ENCODE measurements at regions not wholly inside any gene's neighbourhood (a gene's known extent, or its start where the extent isn't known, plus 50 kb on each side); places are given as distances from the start of the nearest gene placed in this dataset.

DNA sequence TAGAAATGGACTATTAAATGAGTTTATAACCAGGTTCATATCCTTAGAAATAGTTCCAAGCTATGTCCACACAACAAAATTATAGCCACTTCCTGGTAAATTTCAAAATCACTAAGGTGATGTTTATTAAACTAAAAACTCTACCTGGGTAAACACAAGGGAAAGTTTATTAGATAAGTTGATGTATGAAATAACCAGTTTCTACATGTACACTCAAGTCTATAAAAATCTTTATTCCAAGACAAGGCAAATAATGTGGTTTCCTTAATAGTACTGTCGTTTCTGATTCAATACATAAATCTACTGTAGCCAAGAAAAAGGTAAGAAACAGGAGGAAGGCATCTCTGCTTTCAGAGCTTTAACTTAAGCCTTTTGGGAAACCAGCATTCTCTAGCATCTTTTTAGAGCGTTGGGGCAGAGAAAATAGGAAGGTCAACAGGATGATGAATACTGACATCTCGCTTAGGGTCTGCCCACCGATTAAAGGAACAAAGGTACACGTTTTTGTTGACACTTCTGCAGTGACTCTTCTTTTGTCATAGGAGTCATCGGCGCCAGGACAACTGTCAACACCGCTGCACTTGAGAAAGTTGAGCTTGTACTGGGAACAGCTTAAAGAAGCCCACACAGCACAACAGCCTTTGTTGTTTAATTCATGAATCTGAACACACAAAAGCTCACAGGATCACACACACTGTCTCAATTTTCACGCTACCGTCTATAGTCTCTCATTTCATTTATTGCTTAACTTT lies 513.6 kb downstream of the SLCO4C1 start:
- TF ChIP-seq, protein P1, sequence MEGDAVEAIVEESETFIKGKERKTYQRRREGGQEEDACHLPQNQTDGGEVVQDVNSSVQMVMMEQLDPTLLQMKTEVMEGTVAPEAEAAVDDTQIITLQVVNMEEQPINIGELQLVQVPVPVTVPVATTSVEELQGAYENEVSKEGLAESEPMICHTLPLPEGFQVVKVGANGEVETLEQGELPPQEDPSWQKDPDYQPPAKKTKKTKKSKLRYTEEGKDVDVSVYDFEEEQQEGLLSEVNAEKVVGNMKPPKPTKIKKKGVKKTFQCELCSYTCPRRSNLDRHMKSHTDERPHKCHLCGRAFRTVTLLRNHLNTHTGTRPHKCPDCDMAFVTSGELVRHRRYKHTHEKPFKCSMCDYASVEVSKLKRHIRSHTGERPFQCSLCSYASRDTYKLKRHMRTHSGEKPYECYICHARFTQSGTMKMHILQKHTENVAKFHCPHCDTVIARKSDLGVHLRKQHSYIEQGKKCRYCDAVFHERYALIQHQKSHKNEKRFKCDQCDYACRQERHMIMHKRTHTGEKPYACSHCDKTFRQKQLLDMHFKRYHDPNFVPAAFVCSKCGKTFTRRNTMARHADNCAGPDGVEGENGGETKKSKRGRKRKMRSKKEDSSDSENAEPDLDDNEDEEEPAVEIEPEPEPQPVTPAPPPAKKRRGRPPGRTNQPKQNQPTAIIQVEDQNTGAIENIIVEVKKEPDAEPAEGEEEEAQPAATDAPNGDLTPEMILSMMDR (IDR thresholded peaks at IDR 0.05; ENCODE audit: low read length): no peak
- TF ChIP-seq EZH2 (IDR thresholded peaks at IDR 0.05; ENCODE audit: borderline replicate concordance, low read length): no peak
